CD1c-positive myeloid dendritic cell (primary cell): ENCODE measurements at regions not wholly inside any gene's neighbourhood (a gene's known extent, or its start where the extent isn't known, plus 50 kb on each side); places are given as distances from the start of the nearest gene placed in this dataset.

ENCODE experiments used
- DNase-seq: peaks from one replicate; pipeline ENCODE4 v3.0.0-alpha.2; 2016; ENCODE audit errors: extremely low spot score

DNA sequence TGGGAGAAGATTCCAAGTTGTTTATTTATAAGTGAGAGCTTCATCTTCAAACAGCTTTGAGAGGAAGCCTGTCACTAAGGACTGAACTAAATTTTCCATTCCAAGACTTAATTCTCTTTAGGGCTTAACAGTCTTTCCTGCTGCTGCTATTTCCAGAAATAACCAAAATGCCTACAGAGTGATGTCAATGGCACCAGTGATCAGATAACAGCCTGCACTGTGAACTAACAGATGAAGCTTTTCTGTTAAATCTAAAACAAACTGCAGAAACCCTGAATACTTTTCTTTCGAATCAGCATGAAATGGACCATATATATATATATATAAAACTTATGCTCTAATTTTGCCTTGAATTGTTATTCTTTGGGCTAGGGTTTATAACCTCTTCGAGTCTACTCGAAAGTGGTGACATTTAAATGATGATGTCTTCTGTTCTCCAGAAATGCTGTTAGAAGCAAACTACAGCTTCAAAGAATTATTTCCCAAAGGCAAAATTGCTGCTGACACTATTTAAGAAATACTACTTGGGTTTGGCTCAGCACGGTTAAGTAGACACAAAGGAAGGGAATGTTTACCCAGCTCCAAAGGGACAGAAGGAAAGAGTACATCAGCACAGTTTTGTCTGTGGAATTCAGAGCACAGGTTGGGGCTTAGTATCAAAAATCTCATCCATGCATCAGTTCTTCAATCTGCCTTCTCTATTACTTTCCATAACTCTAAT, 238.5 kb upstream of the LRRN1 start:
- no peak for DNase-seq

GRCh38 chr3:3559786-3560185, 239.4 kb upstream of the LRRN1 start:
- no peak for DNase-seq

- no peak for DNase-seq
Measured at GRCh38 chr3:3556078-3556477, 243.2 kb upstream of the LRRN1 start.

- no peak for DNase-seq
Measured at GRCh38 chr3:3553236-3553635, 246.0 kb upstream of the LRRN1 start.

DNA sequence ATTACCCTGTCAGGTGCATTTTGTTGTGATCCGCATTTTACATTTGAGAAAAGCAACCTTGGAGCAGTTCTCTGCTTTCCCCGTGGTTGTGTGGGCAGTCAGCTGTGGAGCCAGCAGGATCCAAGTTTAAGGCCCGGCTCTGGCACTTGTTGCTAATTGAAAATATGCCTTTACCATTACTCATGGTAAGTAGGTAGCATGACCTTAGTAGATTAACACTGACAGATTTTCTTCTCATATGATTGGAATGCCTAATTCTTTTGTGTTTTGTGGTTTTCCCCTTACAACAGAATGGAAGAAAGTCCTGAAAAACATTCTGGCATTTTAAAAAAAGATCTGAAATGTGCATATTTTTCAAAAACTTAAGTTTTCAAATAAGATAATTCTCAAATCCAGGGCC, 246.5 kb upstream of the LRRN1 start:
- DNase-seq = no peak

DNA sequence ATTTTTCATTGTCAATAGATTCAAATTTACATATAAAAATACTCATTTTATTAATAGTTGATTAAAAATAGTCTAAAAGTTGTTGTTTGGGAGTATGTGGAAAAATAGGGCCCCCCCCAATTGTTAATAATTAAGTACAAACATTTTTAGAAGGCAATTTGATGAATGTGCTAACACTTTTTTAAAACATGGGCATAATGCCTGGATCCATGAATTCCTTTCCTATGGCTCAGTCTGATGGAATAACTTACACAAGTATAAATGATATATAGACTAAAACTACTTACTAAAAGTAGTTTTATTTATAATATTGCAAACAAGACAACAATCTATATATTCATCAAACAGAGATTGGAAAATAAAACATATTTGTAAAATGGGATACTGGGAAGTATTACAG, 247.2 kb upstream of the LRRN1 start:
- DNase-seq = no peak

GRCh38 chr3:3545360-3545759, 253.9 kb upstream of the LRRN1 start:
- no peak for DNase-seq

DNA sequence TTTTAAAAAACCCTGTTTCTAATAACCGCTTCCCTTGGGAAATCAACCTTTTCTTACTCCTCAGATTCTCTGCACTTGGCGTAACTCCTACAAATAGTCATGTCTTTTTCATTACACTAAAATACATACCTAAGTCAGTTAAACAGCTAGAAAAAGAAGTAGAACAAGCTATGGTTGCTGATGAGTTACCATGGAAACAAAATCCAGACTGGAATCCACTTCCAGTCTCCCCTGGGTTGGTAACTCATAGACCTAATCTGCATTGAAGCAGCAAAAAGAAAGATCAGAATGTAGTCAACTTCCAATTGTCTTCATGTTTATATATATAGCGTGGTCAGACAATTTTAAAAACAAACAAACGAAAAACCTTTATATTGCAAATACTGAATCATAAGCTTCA, 260.8 kb upstream of the LRRN1 start:
- no peak for DNase-seq

DNA sequence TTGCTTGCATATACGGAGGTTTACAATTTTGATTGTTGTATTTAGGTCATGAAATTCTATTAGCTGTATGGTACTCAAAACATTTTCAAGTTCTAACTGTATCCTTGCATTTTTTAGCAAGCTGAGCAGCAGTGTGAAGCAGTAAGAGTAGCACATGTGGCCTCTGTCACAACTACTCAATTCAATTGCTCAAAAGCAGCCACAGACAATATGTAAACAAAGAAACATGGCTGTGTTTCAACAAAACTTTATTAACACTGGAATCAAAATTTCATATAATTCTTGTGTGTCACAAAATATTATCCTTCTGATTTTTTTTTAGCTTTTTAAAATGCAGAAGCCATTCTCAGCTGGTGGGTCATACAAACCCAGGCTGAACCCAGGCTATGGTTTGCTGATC, 266.7 kb upstream of the LRRN1 start:
- no peak for DNase-seq

DNA sequence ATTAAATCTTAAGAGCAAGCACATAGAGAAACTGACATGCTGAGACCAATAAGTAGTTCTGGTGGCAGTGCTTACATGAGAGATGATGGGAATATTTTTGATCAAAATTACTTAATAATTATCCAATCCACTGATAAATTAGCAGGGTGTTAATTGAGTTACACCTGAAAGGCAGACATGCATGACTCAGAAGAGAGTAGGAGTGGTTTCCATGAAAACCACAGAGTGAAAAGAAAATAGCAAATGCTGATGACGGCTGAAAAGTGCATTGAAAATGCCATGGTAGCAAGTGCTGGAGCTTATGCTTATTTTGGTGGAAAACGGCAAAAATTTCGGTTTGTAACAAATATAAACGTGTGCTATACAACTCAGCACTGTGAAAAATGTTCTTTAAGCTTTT, 267.8 kb upstream of the LRRN1 start:
- DNase-seq = no peak

- DNase-seq = no peak
Measured at GRCh38 chr3:3519266-3519665, 280.0 kb upstream of the LRRN1 start.

GRCh38 chr3:3516996-3517395, 282.2 kb upstream of the LRRN1 start:
- no peak for DNase-seq

- no peak for DNase-seq
Measured at GRCh38 chr3:3516384-3516783, 282.8 kb upstream of the LRRN1 start.

DNA sequence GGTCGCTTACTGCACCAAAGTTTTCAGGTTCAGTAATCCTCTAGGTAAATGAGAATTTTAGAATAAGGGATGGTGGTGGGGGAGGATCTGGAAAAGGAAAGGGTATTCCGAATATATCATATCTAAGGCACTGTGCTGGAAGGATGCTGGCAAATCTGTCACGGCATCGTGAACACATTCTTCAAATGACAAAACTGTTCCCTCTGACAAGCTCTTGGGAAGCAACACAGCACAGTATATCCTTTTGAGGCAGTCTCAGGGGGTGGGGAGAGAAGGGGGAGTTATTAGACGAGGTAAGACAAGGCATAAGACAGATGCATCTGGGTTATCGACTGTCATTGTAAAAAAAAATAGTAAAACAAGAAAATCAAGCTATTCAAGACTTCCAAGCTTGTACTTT, 289.6 kb upstream of the LRRN1 start:
- DNase-seq = no peak

- DNase-seq = no peak
Measured at GRCh38 chr3:3504686-3505085, 294.5 kb upstream of the LRRN1 start.

DNA sequence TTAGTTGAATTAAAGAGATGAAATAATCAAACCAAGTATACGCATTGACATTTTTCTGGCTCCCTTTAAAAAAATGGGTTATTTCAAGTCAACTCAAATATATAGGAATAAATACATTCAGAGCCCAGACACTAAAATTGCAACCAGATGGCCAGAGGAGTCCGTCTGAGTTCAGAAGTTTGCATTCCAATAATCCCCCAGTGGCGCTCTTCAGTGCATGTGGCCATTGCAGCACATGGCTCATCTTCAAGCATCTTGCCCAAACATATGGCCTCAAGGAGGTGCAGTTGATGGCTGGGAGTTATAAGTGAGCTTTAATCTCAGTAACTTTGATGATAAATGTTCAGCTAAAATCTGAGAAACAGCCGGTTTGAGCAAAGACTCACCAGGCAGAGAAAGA, 295.8 kb upstream of the LRRN1 start:
- no peak for DNase-seq

DNA sequence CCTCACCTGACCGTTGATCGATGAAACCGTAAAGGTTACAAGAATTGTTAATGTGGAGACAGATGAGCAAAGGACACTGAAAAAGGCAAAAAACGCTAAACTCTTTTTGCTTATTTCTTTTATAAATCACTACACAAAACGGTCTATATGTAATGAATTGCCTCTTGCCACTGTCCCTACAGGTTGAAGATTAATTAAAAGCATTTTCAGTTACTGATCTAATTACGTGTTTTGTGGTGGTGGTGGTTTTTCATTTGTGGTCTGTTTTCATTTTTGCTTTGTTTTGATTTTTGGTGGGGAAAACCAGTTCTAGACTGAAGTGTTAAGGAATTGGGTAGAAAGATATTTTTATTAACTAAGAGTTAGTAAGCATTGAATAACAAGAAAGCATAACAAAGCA, 299.2 kb upstream of the LRRN1 start:
- no peak for DNase-seq

GRCh38 chr3:3499012-3499562, 300.1 kb upstream of the LRRN1 start:
- no peak for DNase-seq

DNA sequence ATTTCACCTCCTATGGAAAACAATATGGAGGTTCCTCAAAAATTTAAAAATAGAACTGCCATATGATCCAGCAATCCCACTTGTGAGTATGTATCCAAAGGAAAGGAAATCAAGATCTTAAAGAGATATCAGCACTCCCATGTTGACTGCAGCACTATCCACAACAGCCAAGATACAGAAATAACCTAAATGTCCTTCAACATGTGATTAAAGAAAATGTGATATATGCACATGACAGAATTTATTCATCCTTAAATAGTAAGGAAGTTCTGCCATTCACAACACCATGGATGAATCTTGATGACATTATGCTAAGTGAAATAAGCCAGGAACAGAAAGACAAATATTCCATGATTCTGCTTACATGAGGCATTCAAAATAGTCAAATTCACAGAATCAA, 303.6 kb upstream of the LRRN1 start:
- DNase-seq = no peak

GRCh38 chr3:3476669-3477068, 297.2 kb upstream of the CRBN start:
- DNase-seq = no peak

DNA sequence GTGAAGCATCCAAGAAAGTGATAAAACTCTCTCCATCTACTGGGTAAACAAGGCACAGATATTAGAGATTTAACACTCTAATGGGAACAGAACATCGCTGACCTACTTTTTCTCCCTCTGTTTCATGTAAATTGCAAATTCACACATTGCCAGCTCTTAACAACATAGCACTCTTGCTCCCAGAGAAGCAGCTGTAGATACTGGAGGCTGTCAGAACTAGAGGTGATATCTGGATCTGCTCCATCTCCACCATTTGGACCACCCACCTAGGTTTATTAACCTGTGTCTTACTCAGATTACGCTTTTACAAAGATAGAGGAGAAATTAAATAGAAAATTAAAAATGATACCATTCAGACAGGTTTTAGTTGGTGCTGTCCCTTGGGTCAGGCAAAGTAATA, 289.1 kb upstream of the CRBN start:
- DNase-seq = no peak

GRCh38 chr3:3464131-3464530, 284.6 kb upstream of the CRBN start:
- no peak for DNase-seq

DNA sequence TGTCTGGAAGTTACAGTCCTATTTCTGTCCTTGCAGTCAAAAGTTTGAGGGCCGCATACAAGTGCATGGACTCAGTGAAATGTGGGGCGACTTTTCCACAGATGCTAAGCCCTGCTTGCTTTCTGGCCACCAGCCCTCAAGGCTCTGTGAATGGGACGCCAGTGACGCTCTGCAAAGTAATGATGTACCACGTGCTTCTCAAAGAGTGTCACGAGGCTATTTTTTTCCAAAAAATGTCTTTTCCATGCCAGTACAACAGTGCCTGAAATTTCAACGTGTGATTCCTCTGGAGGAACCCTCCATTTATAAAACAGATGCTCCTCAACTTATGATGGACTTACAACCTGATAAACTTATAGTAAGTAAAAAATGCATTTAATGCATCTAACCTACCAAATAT, 281.8 kb upstream of the CRBN start:
- no peak for DNase-seq

DNA sequence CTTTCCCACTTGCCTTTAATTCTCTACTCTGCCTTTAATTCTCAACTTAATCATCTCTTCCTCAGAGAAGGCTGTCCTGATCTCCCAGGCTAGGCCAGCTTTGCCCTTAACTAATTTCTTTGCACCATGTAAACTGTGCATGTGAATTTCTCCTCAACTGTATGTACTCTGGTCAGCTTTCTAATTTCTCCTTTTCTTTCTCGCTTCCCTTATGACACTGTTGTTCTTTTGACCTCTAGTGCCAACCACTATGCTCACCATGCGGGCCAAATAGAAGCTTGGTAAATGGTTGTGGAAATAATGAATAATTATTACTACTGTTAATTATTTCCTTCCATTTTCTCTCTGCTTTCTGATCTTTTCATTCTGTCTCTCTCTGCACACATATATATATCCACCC, 269.0 kb upstream of the CRBN start:
- no peak for DNase-seq
